ENCODE measurements at regions not wholly inside any gene's neighbourhood (a gene's known extent, or its start where the extent isn't known, plus 50 kb on each side); places are given as distances from the start of the nearest gene placed in this dataset.

GRCh38 chr17:72212041-72212440 lies 91.2 kb downstream of the SOX9 start:
- no peak for DNase-seq

- DNase-seq: no peak
These were observed 94.7 kb downstream of the SOX9 start for GRCh38 chr17:72215490-72215889.

- DNase-seq: no peak
These were observed 95.1 kb downstream of the SOX9 start for GRCh38 chr17:72215928-72216327.

GRCh38 chr17:72219137-72219823 lies 98.5 kb downstream of the SOX9 start:
- no peak for DNase-seq

GRCh38 chr17:72219824-72220493 lies 99.1 kb downstream of the SOX9 start:
- DNase-seq: no peak

GRCh38 chr17:72222661-72223380 lies 102.0 kb downstream of the SOX9 start:
- DNase-seq: no peak

- DNase-seq: no peak
These were observed 103.1 kb downstream of the SOX9 start for GRCh38 chr17:72223866-72224291.

- no peak for DNase-seq
These were observed 105.5 kb downstream of the SOX9 start for GRCh38 chr17:72226322-72226721.

GRCh38 chr17:72233986-72234385 lies 113.2 kb downstream of the SOX9 start:
- DNase-seq: no peak

- DNase-seq: no peak
These were observed 114.2 kb downstream of the SOX9 start for GRCh38 chr17:72234985-72235384.

- no peak for DNase-seq
These were observed 116.3 kb downstream of the SOX9 start for GRCh38 chr17:72236980-72237633.

- no peak for DNase-seq
These were observed 117.4 kb downstream of the SOX9 start for GRCh38 chr17:72238157-72238673.

- no peak for DNase-seq
These were observed 118.7 kb downstream of the SOX9 start for GRCh38 chr17:72239548-72239947.

- DNase-seq: no peak
These were observed 119.5 kb downstream of the SOX9 start for GRCh38 chr17:72240333-72240732.

GRCh38 chr17:72244494-72244893 lies 123.7 kb downstream of the SOX9 start:
- no peak for DNase-seq

- DNase-seq: no peak
These were observed 124.1 kb downstream of the SOX9 start for GRCh38 chr17:72244956-72245355.

GRCh38 chr17:72249441-72249840 lies 128.6 kb downstream of the SOX9 start:
- DNase-seq: no peak

- DNase-seq: no peak
These were observed 129.4 kb downstream of the SOX9 start for GRCh38 chr17:72250206-72250605.

GRCh38 chr17:72253597-72253996 lies 132.8 kb downstream of the SOX9 start:
- no peak for DNase-seq

GRCh38 chr17:72254808-72255449 lies 134.1 kb downstream of the SOX9 start:
- DNase-seq: no peak

- no peak for DNase-seq
These were observed 134.7 kb downstream of the SOX9 start for GRCh38 chr17:72255481-72255880.

GRCh38 chr17:72258711-72259110 lies 137.9 kb downstream of the SOX9 start:
- no peak for DNase-seq

- no peak for DNase-seq
These were observed 139.1 kb downstream of the SOX9 start for GRCh38 chr17:72259922-72260321.
